GM21447 (cell line): ENCODE measurements at regions not wholly inside any gene's neighbourhood (a gene's known extent, or its start where the extent isn't known, plus 50 kb on each side); places are given as distances from the start of the nearest gene placed in this dataset.

Experiments used
- ATAC-seq: cut with Tn5 transposase; IDR thresholded peaks from one replicate; pipeline ENCODE4 v1.9.1; 2021; ENCODE audit not compliant: unreplicated experiment

DNA sequence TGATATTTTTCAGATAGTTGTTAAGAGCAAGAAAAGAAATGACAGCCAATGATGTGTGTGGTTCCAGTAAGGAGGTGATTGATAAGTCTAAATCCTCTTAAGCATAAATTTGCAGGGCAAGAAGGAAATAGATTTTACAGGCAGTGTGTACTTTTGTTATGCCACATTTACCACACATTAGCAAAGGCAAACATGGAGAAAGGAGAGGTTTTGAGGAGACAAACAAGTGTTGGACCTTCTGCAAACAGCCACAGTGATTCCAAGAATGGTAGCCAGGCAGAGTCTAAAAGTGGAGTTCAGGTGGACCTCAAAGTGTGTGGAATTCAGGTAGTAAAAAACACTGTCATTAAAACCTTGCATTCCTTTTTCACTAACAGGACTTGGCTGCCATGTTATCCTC lies 295.9 kb upstream of the ITGA1 start:
- ATAC-seq, result no peak

DNA sequence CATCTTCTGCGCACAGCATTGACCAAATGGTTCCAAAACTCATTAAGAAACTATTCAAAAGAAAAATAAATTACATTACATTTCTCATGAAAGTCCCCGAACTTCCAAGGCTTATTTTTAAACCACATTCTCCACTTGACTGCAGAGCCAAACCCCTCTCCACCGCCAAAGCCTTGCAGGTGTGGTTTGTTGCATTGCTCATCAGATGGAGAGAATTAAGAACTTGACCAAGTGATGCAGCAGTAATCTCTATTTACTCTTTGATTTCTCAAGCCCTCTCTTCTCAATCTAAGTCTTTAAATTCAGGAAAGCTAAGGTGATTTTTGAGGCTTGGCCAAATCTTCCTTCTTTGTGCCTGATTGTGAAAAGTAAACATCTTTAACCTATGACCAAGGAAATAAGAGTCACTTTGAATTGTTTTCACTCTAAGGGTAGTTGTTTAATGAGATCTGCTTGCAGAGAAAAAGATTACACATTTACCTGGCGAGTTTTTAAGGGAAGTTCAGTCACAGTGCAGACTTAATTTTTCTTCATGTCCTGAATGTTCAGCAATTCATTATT lies 290.5 kb upstream of the ITGA1 start:
- ATAC-seq, result no peak

GRCh38 chr5:52498607-52499006 lies 289.1 kb upstream of the ITGA1 start:
- no peak for ATAC-seq

DNA sequence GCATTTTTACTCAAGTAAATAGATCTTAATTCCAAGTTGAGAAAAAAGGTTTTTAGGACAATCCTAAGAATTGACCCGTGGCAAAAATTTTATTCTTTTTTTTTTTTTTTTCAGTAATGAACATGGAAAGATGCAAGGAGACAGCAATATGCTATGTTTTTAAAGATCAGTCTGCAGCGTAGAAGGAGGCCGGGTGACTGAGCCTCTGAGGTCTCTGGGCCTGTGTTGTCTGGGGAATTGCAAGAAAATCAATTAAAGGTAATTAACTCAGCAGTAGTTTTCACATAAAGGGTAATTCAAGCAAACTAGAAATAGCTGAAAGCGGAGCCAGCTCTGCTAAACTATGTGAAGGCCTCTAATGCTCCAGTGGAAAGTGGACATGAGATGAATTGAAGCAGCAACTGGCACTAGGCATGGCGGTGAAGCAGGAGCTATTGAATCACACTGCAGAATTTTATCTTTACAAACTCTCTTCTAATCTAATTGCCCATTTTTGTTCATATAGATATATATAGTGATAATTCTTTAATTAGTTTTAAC lies 285.2 kb upstream of the ITGA1 start:
- ATAC-seq, result no peak

DNA sequence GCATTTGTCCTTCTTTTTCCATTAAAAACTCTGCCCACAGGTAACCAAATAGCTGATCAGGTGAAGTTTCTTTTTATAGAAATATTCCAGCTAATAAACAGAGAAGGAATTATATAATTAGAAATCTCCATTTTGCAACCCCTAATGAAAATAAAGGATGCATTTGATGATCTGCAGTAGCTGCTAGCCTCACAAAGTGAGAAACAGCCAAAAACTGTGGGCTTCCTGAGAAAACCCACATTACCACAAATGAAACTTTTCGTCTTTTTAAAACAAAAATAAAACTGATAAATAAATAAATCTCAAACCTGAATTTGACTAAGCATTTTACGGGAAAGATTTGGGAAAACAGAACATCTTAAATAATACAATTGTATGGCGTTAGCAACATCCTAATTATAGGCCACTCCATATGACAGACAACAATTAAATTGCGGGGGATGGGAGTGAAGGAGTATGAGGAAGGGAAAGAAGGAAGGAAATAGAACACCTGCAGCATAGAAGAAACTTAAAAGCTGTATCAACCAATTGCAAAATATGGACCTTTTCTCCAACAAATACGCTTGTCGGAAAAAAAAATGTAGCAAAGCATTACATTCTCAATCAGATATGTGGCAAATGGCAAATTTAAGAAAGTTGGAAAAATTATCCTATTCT lies 283.0 kb upstream of the ITGA1 start:
- ATAC-seq, result no peak

DNA sequence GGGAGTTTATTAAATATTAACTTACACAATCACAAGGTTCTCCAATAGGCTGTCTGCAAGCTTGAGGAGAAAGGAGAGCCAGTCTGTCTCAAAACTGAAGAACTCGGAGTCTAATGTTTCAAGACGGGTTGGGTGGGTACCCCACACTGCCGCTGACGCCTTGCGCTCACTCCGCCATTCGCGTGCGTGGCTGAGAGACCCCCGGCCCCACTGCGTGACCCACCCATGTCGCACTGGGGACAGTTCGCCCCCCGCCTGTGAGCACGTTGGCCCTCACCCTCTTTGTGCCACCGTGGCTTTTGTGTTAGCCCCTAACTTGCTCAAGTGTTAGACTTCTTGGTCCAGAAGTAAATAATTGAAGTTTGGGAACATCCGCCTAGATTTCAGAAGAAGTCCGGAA lies 270.0 kb upstream of the ITGA1 start:
- ATAC-seq, result no peak

GRCh38 chr5:52520171-52520570 lies 267.5 kb upstream of the ITGA1 start:
- no peak for ATAC-seq

DNA sequence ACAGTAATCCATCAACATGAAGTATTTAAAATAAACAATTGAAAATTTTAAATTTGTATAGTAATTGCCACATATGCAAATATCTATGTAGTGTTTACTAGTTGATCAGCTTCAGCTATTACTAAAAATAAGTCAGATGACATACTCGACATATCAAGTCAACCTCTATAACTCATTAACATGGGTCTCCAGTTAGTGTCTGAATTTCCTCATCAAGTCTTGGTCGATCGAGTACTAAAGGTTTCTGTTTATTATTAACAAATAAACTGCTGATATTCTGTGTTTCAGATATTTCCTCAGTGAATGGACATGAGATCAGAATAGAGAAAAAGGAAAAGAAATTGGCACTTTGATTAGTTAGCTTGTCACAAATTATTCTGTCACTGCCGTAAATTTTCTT lies 266.5 kb upstream of the ITGA1 start:
- no peak for ATAC-seq

GRCh38 chr5:52523701-52524100 lies 264.0 kb upstream of the ITGA1 start:
- no peak for ATAC-seq

- ATAC-seq, result no peak
These were observed 256.6 kb upstream of the ITGA1 start for GRCh38 chr5:52531105-52531504.

GRCh38 chr5:52543594-52543993 lies 244.1 kb upstream of the ITGA1 start:
- ATAC-seq, result no peak

- ATAC-seq, result no peak
These were observed 243.0 kb upstream of the ITGA1 start for GRCh38 chr5:52544738-52545137.

DNA sequence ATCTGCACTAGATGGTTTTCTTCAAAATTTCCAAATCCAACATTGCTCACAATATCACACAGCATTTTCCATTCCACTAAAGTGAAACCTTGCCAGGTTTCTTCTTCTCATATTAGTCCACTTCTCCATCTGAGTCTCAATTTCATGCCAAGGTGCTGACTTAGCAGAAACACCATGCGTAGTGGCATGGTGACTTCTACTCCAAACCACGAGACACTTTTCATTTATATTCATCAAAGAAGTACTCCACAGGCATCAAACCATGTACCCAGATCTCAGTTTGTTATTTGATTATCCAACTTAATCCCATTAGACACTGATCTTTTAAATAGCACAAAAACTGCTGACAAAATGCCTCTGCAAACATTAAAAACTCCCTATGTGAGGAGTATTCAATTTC lies 233.4 kb upstream of the ITGA1 start:
- ATAC-seq, result no peak

DNA sequence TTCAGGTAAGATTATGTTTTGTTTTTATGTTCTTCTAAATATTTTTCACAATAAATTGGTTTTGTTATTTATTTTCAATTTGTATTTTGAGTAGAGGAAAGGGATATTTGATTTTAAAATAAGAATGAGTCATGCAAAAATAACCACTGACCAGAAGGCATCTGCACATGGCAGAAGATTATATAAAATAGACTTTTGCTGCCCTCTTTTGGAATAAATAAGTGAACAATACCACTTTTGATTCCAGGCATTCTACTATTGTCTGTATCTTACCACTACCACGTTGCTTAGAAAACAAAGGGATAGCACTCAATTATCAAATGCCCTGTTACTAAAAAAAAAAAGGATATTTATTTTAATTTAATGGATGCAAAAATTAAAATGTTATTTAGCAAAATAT lies 227.3 kb upstream of the ITGA1 start:
- no peak for ATAC-seq

DNA sequence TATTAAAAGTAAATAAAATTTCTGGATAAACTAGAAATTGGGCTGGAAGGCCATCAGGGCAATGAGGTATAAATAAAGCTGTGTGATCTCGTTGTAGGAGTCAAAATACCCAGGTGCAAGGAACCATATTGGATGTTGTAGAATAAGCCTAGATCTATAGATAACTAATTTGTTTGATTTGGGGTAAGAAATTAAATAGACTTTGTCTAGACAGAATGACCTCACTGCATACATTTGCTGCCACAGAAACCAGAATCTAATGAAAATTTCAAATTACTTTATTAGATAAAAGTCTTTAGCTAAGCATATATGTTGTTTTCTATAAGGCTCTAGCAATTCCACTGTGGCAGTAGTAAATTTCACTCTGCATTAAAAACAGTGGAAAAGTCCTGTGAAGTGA lies 225.2 kb upstream of the ITGA1 start:
- ATAC-seq, result no peak

DNA sequence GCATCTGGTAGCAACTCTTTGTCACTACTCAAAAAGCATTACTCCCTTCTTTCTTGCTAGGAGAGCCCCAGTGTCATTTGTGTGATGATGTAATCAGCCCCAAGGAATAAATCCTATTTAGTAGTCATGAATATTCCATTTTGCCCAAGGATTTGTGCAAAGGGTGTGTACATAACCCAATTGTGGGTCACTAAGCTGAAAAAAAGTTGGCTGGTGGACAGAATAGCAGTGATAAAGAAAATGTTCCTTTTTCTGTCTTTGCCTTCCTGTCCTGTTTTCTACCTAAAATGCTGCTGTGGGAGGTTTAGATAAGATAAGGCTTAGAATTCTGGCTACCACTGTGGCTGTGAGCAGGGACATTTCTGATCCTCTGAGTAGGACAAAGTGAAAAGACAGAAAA lies 223.1 kb upstream of the ITGA1 start:
- ATAC-seq, result no peak

DNA sequence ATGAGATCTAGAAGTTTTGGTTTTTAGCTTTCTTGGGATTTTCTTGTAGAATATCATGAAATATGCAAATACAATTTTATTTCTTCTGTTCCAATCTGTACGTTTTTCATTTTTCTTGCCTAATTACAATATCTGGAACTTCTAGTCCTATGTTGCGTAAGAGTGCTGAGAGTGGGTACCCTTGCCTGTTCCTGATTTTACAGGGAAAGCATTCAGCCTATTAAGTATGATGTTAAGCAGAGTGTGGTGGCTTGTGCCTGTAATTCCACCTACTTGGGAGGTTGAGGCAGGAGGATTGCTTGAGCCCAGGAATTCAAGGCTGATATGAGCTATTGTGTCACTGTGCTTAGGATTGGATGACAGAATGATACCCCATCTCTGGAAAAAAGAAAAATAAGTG lies 210.2 kb upstream of the ITGA1 start:
- ATAC-seq, result no peak

DNA sequence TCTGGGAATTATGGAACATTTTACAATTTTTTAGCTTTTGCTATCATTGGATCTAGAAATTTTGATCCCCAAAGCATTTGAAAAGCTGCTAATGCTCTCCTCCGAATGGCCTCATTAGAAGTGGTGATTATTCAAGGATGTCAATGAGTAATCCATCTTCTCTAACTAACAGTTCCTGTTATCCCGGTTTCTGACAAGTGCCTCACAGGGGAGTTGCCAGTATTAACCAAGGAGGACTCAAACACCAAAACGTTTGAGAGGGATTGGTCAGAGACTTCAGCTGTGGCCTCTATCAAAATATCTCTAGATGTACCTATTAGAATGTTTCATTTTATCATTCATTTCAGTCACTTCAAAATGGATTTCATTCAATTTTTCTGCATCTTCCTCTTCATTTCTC lies 208.3 kb upstream of the ITGA1 start:
- no peak for ATAC-seq

GRCh38 chr5:52580921-52581320 lies 206.8 kb upstream of the ITGA1 start:
- no peak for ATAC-seq

- ATAC-seq, result no peak
These were observed 205.4 kb upstream of the ITGA1 start for GRCh38 chr5:52582313-52582712.

- ATAC-seq, result no peak
These were observed 200.6 kb upstream of the ITGA1 start for GRCh38 chr5:52587131-52587530.

DNA sequence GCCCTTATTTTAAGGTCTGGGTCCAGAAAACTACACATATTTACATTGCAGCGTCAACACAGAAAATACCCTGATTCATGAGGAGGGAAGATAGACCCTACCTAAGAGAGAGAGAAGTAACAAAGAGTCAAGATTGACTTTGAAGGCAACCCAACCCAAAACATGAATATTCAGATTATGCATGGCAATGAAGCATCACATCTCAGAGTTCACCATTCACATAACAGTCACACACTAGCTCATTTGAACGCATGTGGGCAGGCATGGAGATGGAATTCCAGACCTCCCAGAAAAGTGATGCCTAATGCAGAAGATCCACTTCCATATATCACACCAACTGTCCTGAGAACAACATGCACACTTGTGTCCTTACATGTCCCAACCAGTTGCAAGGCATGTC lies 190.1 kb upstream of the ITGA1 start:
- ATAC-seq, result no peak

- no peak for ATAC-seq
These were observed 188.7 kb upstream of the ITGA1 start for GRCh38 chr5:52598968-52599367.
